NCI-H82 treated with DMSO at 0.1 percent for 48 hours (cell line): ENCODE measurements at regions not wholly inside any gene's neighbourhood (a gene's known extent, or its start where the extent isn't known, plus 50 kb on each side); places are given as distances from the start of the nearest gene placed in this dataset.

ENCODE experiments used
- DNase-seq: peaks from one replicate; lab custom pipeline; 2025; ENCODE audit not compliant: unreplicated experiment; lab: John Stamatoyannopoulos, UW

- no peak for DNase-seq
Observed at GRCh38 chr4:79034544-79034943, 95.3 kb upstream of the PAQR3 start.

- DNase-seq: no peak
Observed at GRCh38 chr4:79030973-79031372, 91.7 kb upstream of the PAQR3 start.

GRCh38 chr4:79027656-79028055, 88.4 kb upstream of the PAQR3 start:
- DNase-seq: no peak

- DNase-seq: no peak
Observed at GRCh38 chr4:79025170-79025569, 85.9 kb upstream of the PAQR3 start.

- DNase-seq: no peak
Observed at GRCh38 chr4:79023799-79024770, 84.8 kb upstream of the PAQR3 start.

GRCh38 chr4:79022529-79022928, 83.3 kb upstream of the PAQR3 start:
- no peak for DNase-seq

GRCh38 chr4:79017481-79017880, 78.2 kb upstream of the PAQR3 start:
- no peak for DNase-seq

GRCh38 chr4:79016878-79017277, 77.6 kb upstream of the PAQR3 start:
- DNase-seq: no peak

GRCh38 chr4:79015411-79015810, 76.2 kb upstream of the PAQR3 start:
- DNase-seq: peak; percentile 35

GRCh38 chr4:79014230-79014629, 75.0 kb upstream of the PAQR3 start:
- no peak for DNase-seq

GRCh38 chr4:79013756-79014155, 74.5 kb upstream of the PAQR3 start:
- no peak for DNase-seq

- no peak for DNase-seq
Observed at GRCh38 chr4:78990938-78991810, 51.9 kb upstream of the PAQR3 start.

- no peak for DNase-seq
Observed at GRCh38 chr4:78989697-78990270, 50.5 kb upstream of the PAQR3 start.
